A549 (cell line): ENCODE measurements at regions not wholly inside any gene's neighbourhood (a gene's known extent, or its start where the extent isn't known, plus 50 kb on each side); places are given as distances from the start of the nearest gene placed in this dataset.

ENCODE experiments used
- ATAC-seq, 2 experiments: fragments of 200-7000 bp in 1 of 2; fragments of >200 bp in 1 of 2; cut with Nextera tagmentation in 1 of 2; cut with Tn5 transposase in 1 of 2; 3 replicates each; pipeline versions ENCODE4 v1.8.0 to v1.9.1; 2018 to 2020; ENCODE audit warnings: mild to moderate bottlenecking in 1 of 2, moderate library complexity in 1 of 2
- CTCF ChIA-PET: fragments of 300-600 bp; sonication (Branson Sonifier 250); formaldehyde crosslinking; extraction: SDS; loops from one replicate; lab custom pipeline; 2021; ENCODE audit warnings: antibody characterized with exemption, inconsistent platforms; lab: Yijun Ruan, JAX
- POLR2A ChIA-PET: fragments of 350-600 bp; formaldehyde crosslinking; extraction: SDS; loops from one replicate; lab custom pipeline; 2021; ENCODE audit warnings: antibody characterized with exemption, inconsistent platforms; lab: Yijun Ruan, JAX
- DNase-seq, 2 experiments: peaks; one replicate each; pipeline versions ENCODE4 v3.0.0 to v3.0.0-alpha.2; 2011 to 2016; ENCODE audit warnings: low read depth in 1 of 2, low spot score in 1 of 2
- FAIRE-seq: peaks from 2 replicates; lab custom pipeline; 2011; peaks lifted over from hg19 to GRCh38; lab: Jason Lieb, UNC
- H3K27ac ChIP-seq, 2 experiments: fragments of >200 bp; sonication (Bioruptor Twin); formaldehyde crosslinking; 3 replicates each; pipeline ENCODE4 v1.5.1; 2016 to 2017
- H3K4me1 ChIP-seq: fragments of >200 bp; sonication (Bioruptor Twin); formaldehyde crosslinking; 3 replicates; pipeline ENCODE4 v1.6.1; 2016
- H3K4me2 ChIP-seq: fragments of >200 bp; sonication (Bioruptor Twin); formaldehyde crosslinking; 3 replicates; pipeline ENCODE4 v1.6.1; 2016
- H3K4me3 ChIP-seq: fragments of >200 bp; sonication (Bioruptor Twin); formaldehyde crosslinking; 3 replicates; pipeline ENCODE4 v1.5.1; 2016
- H3K9me3 ChIP-seq: fragments of >200 bp; sonication (Bioruptor Twin); formaldehyde crosslinking; 3 replicates; pipeline ENCODE4 v1.6.1; 2016
- ATOH8 ChIP-seq: fragments of 250-450 bp; sonication (Bioruptor Pico); IDR thresholded peaks from 2 replicates; pipeline ENCODE4 v1.5.0; 2020; ENCODE audit warnings: low read depth, mild to moderate bottlenecking, moderate library complexity
- CEBPB ChIP-seq, 2 experiments: fragments of >200 bp in 1 of 2; sonication (Bioruptor Twin) in 1 of 2; formaldehyde crosslinking in 1 of 2; IDR thresholded peaks; 2 replicates each; pipeline ENCODE4 v1.6.1; 2012 to 2016
- EHMT2 ChIP-seq: fragments of 200-600 bp; sonication (generic); IDR thresholded peaks from 2 replicates; pipeline ENCODE4 v1.6.1; 2016; ENCODE audit warnings: antibody characterized with exemption, low read depth, mild to moderate bottlenecking, moderate library complexity
- FOXS1 ChIP-seq: fragments of 250-450 bp; sonication (Bioruptor Pico); IDR thresholded peaks from 2 replicates; pipeline ENCODE4 v1.5.0; 2020; ENCODE audit warnings: mild to moderate bottlenecking, moderate library complexity
- HEYL ChIP-seq: fragments of 250-450 bp; sonication (Bioruptor Pico); IDR thresholded peaks from 2 replicates; pipeline ENCODE4 v1.8.0; 2021; ENCODE audit warnings: mild to moderate bottlenecking, moderate library complexity
- HOXB13 ChIP-seq: fragments of 250-450 bp; sonication (Bioruptor Pico); IDR thresholded peaks from 2 replicates; pipeline ENCODE4 v1.5.0; 2020; ENCODE audit warnings: low read depth, mild to moderate bottlenecking, moderate library complexity
- KDM1A ChIP-seq: fragments of 200-600 bp; sonication (generic); IDR thresholded peaks from 2 replicates; pipeline ENCODE4 v1.6.1; 2016; ENCODE audit warnings: low read depth, mild to moderate bottlenecking
- KDM5A ChIP-seq: fragments of 200-600 bp; sonication (generic); IDR thresholded peaks from 2 replicates; pipeline ENCODE4 v1.6.1; 2016; ENCODE audit warnings: antibody characterized with exemption, mild to moderate bottlenecking
- MAZ ChIP-seq: fragments of 150-350 bp; IDR thresholded peaks from 2 replicates; pipeline ENCODE4 v1.6.1; 2014; ENCODE audit warnings: antibody characterized with exemption, low read depth, low read length, borderline replicate concordance
- NFE2L2 ChIP-seq: fragments of 150-350 bp; conservative IDR thresholded peaks from 2 replicates; pipeline ENCODE4 v1.6.1; 2014; ENCODE audit warnings: low read length
- NR3C1 ChIP-seq: fragments of >200 bp; sonication (Bioruptor Twin); formaldehyde crosslinking; IDR thresholded peaks from 3 replicates; pipeline ENCODE4 v1.6.1; 2017
- RAD21 ChIP-seq, 2 experiments: fragments of >200 bp in 1 of 2; sonication (Bioruptor Twin) in 1 of 2; formaldehyde crosslinking in 1 of 2; IDR thresholded peaks in 1 of 2; conservative IDR thresholded peaks in 1 of 2; 2 replicates in 1 of 2; 3 replicates in 1 of 2; pipeline ENCODE4 v1.6.1; 2012 to 2018; ENCODE audit warnings: inconsistent platforms in 1 of 2
- RARB ChIP-seq: fragments of 250-450 bp; sonication (Bioruptor Pico); IDR thresholded peaks from 2 replicates; pipeline ENCODE4 v1.8.0; 2021; ENCODE audit warnings: mild to moderate bottlenecking, moderate library complexity
- RCOR1 ChIP-seq: fragments of 150-350 bp; IDR thresholded peaks from 2 replicates; pipeline ENCODE4 v1.6.1; 2014; ENCODE audit warnings: antibody characterized with exemption, low read length, low read depth
- RNF2 ChIP-seq: fragments of 200-600 bp; sonication (generic); IDR thresholded peaks from 2 replicates; pipeline ENCODE4 v1.6.1; 2016; ENCODE audit warnings: low read depth, mild to moderate bottlenecking, antibody characterized with exemption, moderate library complexity, borderline replicate concordance
- TFCP2L1 ChIP-seq: fragments of 250-450 bp; sonication (Bioruptor Pico); IDR thresholded peaks from 2 replicates; pipeline ENCODE4 v1.5.0; 2021; ENCODE audit warnings: mild to moderate bottlenecking
- ZNF302 ChIP-seq: fragments of 250-450 bp; sonication (Bioruptor Pico); IDR thresholded peaks from 2 replicates; pipeline ENCODE4 v1.9.0; 2021; ENCODE audit warnings: inconsistent platforms, mild to moderate bottlenecking, moderate library complexity
- WGBS: methylation state at CpG from one replicate; pipeline ENCODE4 v1.1.6; 2017; ENCODE audit errors: missing lambda C conversion rate; 5-methylcytosine and 5-hydroxymethylcytosine counted together
- TF ChIP-seq, protein P1 (sequence below): fragments of >200 bp; sonication (Bioruptor Twin); formaldehyde crosslinking; IDR thresholded peaks from 2 replicates; pipeline ENCODE4 v1.6.1; 2016
- TF ChIP-seq, protein P2 (sequence below): fragments of >200 bp; sonication (Bioruptor Twin); formaldehyde crosslinking; IDR thresholded peaks from 3 replicates; pipeline ENCODE4 v1.5.1; 2016
- TF ChIP-seq, protein P3 (sequence below): IDR thresholded peaks from 2 replicates; pipeline ENCODE4 v1.6.1; 2012

- no peak for FAIRE-seq
- ChIA-PET CTCF (no interaction called here), POLR2A (no interaction called here)
- DNase-seq = no peak
- H3K27ac ChIP-seq = no peak overlapping the region
- H3K9me3 ChIP-seq = no peaks in the 10 kb centered on the region
- TF ChIP-seq NR3C1 = no peak
- no peak for TF ChIP-seq CEBPB (IDR thresholded peaks at IDR 0.05)
- 54% methylated on average over 5 of the region's 5 CpGs for WGBS
- no peak overlapping the region for H3K4me3 ChIP-seq
- no peak overlapping the region for H3K4me2 ChIP-seq
- no peaks in the 10 kb centered on the region for H3K4me1 ChIP-seq
- no peak for ATAC-seq
Observed at GRCh38 chr1:190578017-190578416, 100.4 kb upstream of the BRINP3 start.

GRCh38 chr1:190578526-190578925 lies 100.9 kb upstream of the BRINP3 start:
- ChIA-PET CTCF (no interaction called here), POLR2A (no interaction called here)
- Histone ChIP-seq H3K4me1 (no peaks in the 10 kb centered on the region), H3K4me3 (no peak overlapping the region), H3K27ac (no peak overlapping the region), H3K4me2 (no peak overlapping the region), H3K9me3 (no peaks in the 10 kb centered on the region)
- no peak for FAIRE-seq
- no peak for ATAC-seq
- no peak for DNase-seq
- TF ChIP-seq, protein P1, sequence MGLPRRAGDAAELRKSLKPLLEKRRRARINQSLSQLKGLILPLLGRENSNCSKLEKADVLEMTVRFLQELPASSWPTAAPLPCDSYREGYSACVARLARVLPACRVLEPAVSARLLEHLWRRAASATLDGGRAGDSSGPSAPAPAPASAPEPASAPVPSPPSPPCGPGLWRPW = no peak
- no peak for TF ChIP-seq RARB
- TF ChIP-seq KDM1A = no peak
- no peak for TF ChIP-seq ZNF302 (CRISPR knock-in tag)
- no peak for TF ChIP-seq KDM5A
- no peak for TF ChIP-seq TFCP2L1
- TF ChIP-seq EHMT2 = no peak
- TF ChIP-seq ATOH8 = no peak
- no peak for TF ChIP-seq RAD21 (conservative IDR thresholded peaks at IDR 0.05 in 1 of 2, IDR thresholded peaks at IDR 0.05 in 1 of 2)
- TF ChIP-seq RCOR1 = no peak
- no peak for TF ChIP-seq MAZ
- WGBS = 68% methylated on average over 6 of the region's 6 CpGs

- ChIA-PET CTCF (no interaction called here), POLR2A (no interaction called here)
- H3K4me2 ChIP-seq = no peak overlapping the region
- H3K4me1 ChIP-seq = no peaks in the 10 kb centered on the region
- ATAC-seq (no peak), DNase-seq (no peak), FAIRE-seq (no peak)
- WGBS = 5% methylated on average over 1 of the region's 1 CpG
- no peaks in the 10 kb centered on the region for H3K9me3 ChIP-seq
- H3K4me3 ChIP-seq = no peak overlapping the region
- no peak overlapping the region for H3K27ac ChIP-seq
- TF ChIP-seq NR3C1 (no peak), RCOR1 (no peak), ZNF302 (CRISPR knock-in tag) (no peak), HEYL (CRISPR knock-in tag) (no peak), TFCP2L1 (no peak), NFE2L2 (no peak), KDM5A (no peak), FOXS1 (CRISPR knock-in tag) (no peak), RNF2 (no peak), HOXB13 (CRISPR knock-in tag) (no peak)
- TF ChIP-seq, protein P2, sequence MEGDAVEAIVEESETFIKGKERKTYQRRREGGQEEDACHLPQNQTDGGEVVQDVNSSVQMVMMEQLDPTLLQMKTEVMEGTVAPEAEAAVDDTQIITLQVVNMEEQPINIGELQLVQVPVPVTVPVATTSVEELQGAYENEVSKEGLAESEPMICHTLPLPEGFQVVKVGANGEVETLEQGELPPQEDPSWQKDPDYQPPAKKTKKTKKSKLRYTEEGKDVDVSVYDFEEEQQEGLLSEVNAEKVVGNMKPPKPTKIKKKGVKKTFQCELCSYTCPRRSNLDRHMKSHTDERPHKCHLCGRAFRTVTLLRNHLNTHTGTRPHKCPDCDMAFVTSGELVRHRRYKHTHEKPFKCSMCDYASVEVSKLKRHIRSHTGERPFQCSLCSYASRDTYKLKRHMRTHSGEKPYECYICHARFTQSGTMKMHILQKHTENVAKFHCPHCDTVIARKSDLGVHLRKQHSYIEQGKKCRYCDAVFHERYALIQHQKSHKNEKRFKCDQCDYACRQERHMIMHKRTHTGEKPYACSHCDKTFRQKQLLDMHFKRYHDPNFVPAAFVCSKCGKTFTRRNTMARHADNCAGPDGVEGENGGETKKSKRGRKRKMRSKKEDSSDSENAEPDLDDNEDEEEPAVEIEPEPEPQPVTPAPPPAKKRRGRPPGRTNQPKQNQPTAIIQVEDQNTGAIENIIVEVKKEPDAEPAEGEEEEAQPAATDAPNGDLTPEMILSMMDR = no peak
- TF ChIP-seq, protein P3, sequence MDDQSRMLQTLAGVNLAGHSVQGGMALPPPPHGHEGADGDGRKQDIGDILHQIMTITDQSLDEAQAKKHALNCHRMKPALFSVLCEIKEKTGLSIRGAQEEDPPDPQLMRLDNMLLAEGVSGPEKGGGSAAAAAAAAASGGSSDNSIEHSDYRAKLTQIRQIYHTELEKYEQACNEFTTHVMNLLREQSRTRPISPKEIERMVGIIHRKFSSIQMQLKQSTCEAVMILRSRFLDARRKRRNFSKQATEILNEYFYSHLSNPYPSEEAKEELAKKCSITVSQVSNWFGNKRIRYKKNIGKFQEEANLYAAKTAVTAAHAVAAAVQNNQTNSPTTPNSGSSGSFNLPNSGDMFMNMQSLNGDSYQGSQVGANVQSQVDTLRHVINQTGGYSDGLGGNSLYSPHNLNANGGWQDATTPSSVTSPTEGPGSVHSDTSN = no peak
Observed at GRCh38 chr1:190579552-190580193, 102.0 kb upstream of the BRINP3 start.
